ENCODE measurements at regions not wholly inside any gene's neighbourhood (a gene's known extent, or its start where the extent isn't known, plus 50 kb on each side); places are given as distances from the start of the nearest gene placed in this dataset.

GRCh38 chr1:231108516-231109302 is 53.1 kb upstream of the TRIM67 start:
- DNase-seq (ENCODE audit: low read depth in 3 of 3, low spot score in 1 of 3), result no peak

GRCh38 chr1:231107600-231108326 is 54.1 kb upstream of the TRIM67 start:
- DNase-seq (ENCODE audit: low read depth in 3 of 3, low spot score in 1 of 3), result no peak

DNA sequence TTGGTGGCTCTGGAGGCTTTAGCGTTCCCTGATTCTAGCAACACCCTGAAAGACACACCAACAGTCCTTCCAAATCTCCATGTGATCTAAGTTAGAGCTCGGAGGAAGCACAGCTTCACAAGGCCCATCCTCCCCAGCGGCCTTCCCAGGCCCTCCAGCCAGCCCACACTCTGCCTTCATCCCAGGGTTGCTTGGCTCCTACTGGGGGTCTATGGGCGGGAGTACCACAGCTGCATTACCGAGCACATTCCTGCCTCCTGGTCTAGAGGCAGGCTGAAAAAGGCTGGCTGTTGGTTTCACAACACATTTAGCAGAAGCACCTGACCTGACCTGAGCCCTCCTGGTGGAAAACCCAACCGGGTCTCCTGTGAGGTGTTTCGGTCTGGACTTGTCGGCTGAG is 54.7 kb upstream of the TRIM67 start:
- DNase-seq (ENCODE audit: low read depth in 3 of 3, low spot score in 1 of 3), result no peak

DNA sequence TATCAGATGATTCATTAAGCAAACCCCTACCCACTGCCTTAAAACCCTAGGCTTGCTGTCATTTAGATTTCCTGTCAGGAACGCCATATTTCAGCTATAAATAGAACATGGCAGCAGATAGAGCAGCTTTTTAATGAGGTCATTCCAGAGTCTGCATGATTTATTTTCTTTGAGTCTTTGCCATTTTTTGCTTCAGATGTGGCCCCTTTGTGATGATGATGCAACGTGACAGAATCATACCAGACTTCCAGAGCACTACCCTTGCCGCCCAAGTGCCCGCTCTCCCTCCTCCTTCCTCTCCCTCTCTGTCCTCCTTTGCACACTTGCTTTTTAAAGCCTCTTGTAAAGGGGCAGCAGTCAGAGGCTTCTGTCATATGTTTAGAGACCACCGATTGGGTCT is 55.5 kb upstream of the TRIM67 start:
- DNase-seq (ENCODE audit: low read depth in 3 of 3, low spot score in 1 of 3), result no peak

GRCh38 chr1:231104917-231105316 is 56.9 kb upstream of the TRIM67 start:
- DNase-seq (ENCODE audit: low read depth in 3 of 3, low spot score in 1 of 3), result no peak

DNA sequence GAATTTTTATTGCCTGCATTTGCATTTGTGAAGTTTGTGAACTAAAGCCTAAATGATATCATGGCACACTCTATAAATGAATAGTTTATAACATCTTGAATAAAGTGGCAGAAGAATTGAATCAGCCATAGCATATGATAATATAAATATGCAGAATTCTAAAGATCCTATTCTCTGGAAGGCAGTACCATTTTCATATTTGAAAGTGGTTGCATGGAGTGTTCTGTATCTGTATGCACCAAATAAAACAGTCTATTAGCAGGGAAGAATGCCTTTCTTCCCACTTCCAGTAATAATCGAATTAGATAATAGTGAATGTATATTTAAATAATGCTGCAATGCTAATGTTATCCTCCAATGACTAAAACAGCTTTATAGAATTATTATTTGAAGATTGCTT is 57.9 kb upstream of the TRIM67 start:
- no peak for DNase-seq (ENCODE audit: low read depth in 3 of 3, low spot score in 1 of 3)

DNA sequence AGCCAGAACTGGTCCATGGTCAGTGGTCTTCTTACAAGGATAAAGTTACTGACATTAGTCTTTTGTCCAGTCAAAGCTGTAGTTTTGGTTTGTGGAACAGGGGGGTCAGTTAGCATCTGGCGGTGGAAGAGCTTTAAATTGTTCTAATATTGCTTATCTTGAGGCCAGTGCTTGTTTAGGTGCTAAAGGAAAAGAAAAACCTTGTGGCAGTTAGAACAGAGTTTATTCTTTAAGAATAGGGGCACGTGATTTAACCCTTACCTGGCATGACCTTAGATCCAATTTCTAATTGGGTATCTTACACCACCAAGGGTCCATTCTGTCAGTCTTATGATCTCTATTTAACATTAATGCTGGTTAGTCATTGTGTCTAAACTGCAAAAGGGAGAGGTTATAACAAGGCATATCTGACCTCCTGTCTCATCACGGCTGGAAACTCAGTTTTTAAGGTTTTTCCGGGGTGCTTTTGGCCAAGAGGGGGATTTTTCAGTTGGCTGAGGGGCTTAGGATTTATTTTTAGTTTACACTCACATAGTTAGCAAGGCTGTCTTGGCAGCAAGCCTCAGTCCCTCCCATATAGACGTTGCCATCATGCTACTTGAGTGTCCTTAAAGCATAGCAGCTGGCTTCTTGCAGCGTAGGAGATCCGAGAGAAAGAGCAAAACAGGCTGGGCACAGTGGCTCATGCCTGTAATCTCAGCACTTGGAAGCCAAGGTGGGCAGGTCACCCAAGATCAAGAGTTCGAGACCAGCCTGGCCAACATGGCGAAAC is 60.1 kb upstream of the FAM89A start:
- DNase-seq (ENCODE audit: low read depth in 3 of 3, low spot score in 1 of 3), result no peak

- no peak for DNase-seq (ENCODE audit: low read depth in 3 of 3, low spot score in 1 of 3)
Observed at GRCh38 chr1:231099311-231099710, 59.3 kb upstream of the FAM89A start.

- no peak for DNase-seq (ENCODE audit: low read depth in 3 of 3, low spot score in 1 of 3)
Observed at GRCh38 chr1:231095595-231095994, 55.5 kb upstream of the FAM89A start.

GRCh38 chr1:231094421-231094820 is 54.4 kb upstream of the FAM89A start:
- no peak for DNase-seq (ENCODE audit: low read depth in 3 of 3, low spot score in 1 of 3)

- no peak for DNase-seq (ENCODE audit: low read depth in 3 of 3, low spot score in 1 of 3)
Observed at GRCh38 chr1:231093156-231093922, 53.3 kb upstream of the FAM89A start.

DNA sequence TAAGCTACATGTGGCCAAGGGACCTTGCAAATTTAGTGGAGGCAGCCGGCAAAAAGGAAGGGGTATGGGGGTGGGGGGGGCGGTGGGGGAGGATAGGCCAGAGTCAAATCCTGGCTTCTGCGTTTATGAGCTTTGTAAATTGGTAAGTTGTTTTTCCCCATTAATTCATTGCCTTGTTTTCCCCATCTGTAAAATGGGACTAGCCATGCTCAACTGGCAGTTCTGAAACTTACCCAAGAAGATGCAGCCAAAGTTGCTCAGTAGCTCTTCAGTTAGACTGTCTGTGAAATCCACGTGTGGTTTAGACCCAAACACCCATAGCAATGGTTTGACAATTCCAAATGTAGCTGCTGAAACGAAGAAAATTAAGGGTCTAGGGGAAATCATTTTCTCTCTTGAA is 52.3 kb upstream of the FAM89A start:
- no peak for DNase-seq (ENCODE audit: low read depth in 3 of 3, low spot score in 1 of 3)

GRCh38 chr1:231091831-231092301 is 51.8 kb upstream of the FAM89A start:
- peak in 2 of 3 donors; percentile 3 to 26 for DNase-seq (ENCODE audit: low read depth in 3 of 3, low spot score in 1 of 3)

DNA sequence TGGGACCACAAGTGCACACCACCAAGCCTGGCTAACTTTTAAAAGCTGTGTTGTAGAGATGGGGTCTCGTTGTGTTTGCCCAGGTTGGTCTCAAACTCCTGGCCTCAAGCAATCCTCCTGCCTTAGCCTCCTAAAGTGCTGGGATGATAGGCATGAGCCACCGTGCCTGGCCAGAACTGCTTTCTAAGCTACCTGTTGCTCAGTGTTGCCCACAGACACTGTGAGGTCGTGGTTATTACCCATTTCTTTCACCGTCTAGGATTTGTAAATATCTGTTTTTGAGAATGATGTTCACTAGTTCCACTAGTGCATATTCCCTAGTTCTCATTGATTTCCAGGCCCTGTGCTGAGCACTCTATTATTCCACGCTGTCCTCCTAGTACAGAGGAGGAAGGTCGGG is 51.4 kb upstream of the FAM89A start:
- no peak for DNase-seq (ENCODE audit: low read depth in 3 of 3, low spot score in 1 of 3)
